ENCODE measurements at regions not wholly inside any gene's neighbourhood (a gene's known extent, or its start where the extent isn't known, plus 50 kb on each side); places are given as distances from the start of the nearest gene placed in this dataset.

GRCh38 chr9:90517103-90517502 is 125.5 kb downstream of the DIRAS2 start:
- TF ChIP-seq, protein P1, sequence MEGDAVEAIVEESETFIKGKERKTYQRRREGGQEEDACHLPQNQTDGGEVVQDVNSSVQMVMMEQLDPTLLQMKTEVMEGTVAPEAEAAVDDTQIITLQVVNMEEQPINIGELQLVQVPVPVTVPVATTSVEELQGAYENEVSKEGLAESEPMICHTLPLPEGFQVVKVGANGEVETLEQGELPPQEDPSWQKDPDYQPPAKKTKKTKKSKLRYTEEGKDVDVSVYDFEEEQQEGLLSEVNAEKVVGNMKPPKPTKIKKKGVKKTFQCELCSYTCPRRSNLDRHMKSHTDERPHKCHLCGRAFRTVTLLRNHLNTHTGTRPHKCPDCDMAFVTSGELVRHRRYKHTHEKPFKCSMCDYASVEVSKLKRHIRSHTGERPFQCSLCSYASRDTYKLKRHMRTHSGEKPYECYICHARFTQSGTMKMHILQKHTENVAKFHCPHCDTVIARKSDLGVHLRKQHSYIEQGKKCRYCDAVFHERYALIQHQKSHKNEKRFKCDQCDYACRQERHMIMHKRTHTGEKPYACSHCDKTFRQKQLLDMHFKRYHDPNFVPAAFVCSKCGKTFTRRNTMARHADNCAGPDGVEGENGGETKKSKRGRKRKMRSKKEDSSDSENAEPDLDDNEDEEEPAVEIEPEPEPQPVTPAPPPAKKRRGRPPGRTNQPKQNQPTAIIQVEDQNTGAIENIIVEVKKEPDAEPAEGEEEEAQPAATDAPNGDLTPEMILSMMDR (conservative IDR thresholded peaks at IDR 0.05 in 1 of 2, IDR thresholded peaks at IDR 0.05 in 1 of 2; ENCODE audit: extremely low read depth in 1 of 2, insufficient read depth in 1 of 2, low read depth in 1 of 2, low read length in 2 of 2), result no peak
- TF ChIP-seq EZH2 (IDR thresholded peaks at IDR 0.05; ENCODE audit: borderline replicate concordance, low read length), result no peak

Measured in mammary epithelial cell (primary cell).